K562 (cell line): ENCODE measurements at regions not wholly inside any gene's neighbourhood (a gene's known extent, or its start where the extent isn't known, plus 50 kb on each side); places are given as distances from the start of the nearest gene placed in this dataset.

ENCODE experiments used
- C11orf30 ChIP-seq: fragments of 450-650 bp; IDR thresholded peaks from 2 replicates; pipeline ENCODE4 v1.6.1; 2016; ENCODE audit warnings: low read depth, mild to moderate bottlenecking
- ETV6 ChIP-seq, 3 experiments: fragments of 150-350 bp in 1 of 3; sonication (generic) in 1 of 3; formaldehyde crosslinking in 1 of 3; IDR thresholded peaks; 2 replicates each; pipeline versions ENCODE4 v1.6.1 to v1.8.0; 2014 to 2022; ENCODE audit warnings: borderline replicate concordance in 2 of 3, low read depth in 2 of 3, antibody characterized with exemption in 1 of 3, low read length in 1 of 3, mild to moderate bottlenecking in 1 of 3, missing genetic modification reagents in 1 of 3
- FOSL1 ChIP-seq: fragments of 200-800 bp; sonication (Bioruptor generic); conservative IDR thresholded peaks from 2 replicates; pipeline ENCODE4 v1.6.1; 2016; ENCODE audit warnings: missing genetic modification characterization, missing compliant biosample characterization
- HNRNPH1 ChIP-seq: fragments of 200-400 bp; formaldehyde crosslinking; optimal IDR thresholded peaks from 2 replicates; pipeline ENCODE3; 2017; ENCODE audit warnings: low read depth, mild to moderate bottlenecking, low read length, moderate library complexity
- MXI1 ChIP-seq: IDR thresholded peaks from 2 replicates; pipeline ENCODE4 v1.6.1; 2011; ENCODE audit warnings: low read depth, mild to moderate bottlenecking, improper control_type of control experiment, low read length
- PHF8 ChIP-seq: fragments of 200-600 bp; sonication (generic); IDR thresholded peaks from 2 replicates; pipeline ENCODE4 v1.6.1; 2012; ENCODE audit warnings: mixed run types, mild to moderate bottlenecking, inconsistent platforms, low read length, moderate library complexity, borderline replicate concordance
- PHTF2 ChIP-seq: fragments of 250-450 bp; sonication (Bioruptor Pico); IDR thresholded peaks from 2 replicates; pipeline ENCODE4 v1.5.0; 2021; ENCODE audit warnings: mild to moderate bottlenecking
- POLR2A ChIP-seq: fragments of 450-650 bp; conservative IDR thresholded peaks from 2 replicates; pipeline ENCODE4 v1.6.1; 2016
- ZFP30 ChIP-seq: fragments of 250-450 bp; sonication (Bioruptor Pico); IDR thresholded peaks from 2 replicates; pipeline ENCODE4 v1.8.0; 2022; ENCODE audit warnings: moderate library complexity, mild to moderate bottlenecking, inconsistent platforms, borderline replicate concordance
- ZFX ChIP-seq: sonication (generic); formaldehyde crosslinking; IDR thresholded peaks from 2 replicates; pipeline ENCODE4 v1.8.0; 2022; ENCODE audit warnings: mild to moderate bottlenecking, missing genetic modification reagents, moderate library complexity
- TF ChIP-seq, protein P1 (sequence below), 2 experiments: fragments of 450-650 bp in 1 of 2; sonication (generic) in 1 of 2; formaldehyde crosslinking in 1 of 2; IDR thresholded peaks; 2 replicates each; pipeline versions ENCODE4 v1.7.1 to v1.9.0; 2016 to 2022; ENCODE audit warnings: inconsistent platforms in 1 of 2, mild to moderate bottlenecking in 1 of 2, missing genetic modification reagents in 1 of 2

- TF ChIP-seq MXI1 (no peak), C11orf30 (no peak), ZFP30 (CRISPR knock-in tag) (no peak), HNRNPH1 (no peak), PHTF2 (no peak), FOSL1 (tag) (no peak), PHF8 (no peak), POLR2A (no peak), ETV6 (IDR thresholded peaks at IDR 0.05; ENCODE audit: borderline replicate concordance in 1 of 2, low read depth in 2 of 2, low read length in 1 of 2) (no peak), ETV6 (CRISPR knock-in tag; IDR thresholded peaks at IDR 0.05; ENCODE audit: borderline replicate concordance) (no peak), ZFX (CRISPR knock-in tag) (no peak)
- TF ChIP-seq, protein P1, sequence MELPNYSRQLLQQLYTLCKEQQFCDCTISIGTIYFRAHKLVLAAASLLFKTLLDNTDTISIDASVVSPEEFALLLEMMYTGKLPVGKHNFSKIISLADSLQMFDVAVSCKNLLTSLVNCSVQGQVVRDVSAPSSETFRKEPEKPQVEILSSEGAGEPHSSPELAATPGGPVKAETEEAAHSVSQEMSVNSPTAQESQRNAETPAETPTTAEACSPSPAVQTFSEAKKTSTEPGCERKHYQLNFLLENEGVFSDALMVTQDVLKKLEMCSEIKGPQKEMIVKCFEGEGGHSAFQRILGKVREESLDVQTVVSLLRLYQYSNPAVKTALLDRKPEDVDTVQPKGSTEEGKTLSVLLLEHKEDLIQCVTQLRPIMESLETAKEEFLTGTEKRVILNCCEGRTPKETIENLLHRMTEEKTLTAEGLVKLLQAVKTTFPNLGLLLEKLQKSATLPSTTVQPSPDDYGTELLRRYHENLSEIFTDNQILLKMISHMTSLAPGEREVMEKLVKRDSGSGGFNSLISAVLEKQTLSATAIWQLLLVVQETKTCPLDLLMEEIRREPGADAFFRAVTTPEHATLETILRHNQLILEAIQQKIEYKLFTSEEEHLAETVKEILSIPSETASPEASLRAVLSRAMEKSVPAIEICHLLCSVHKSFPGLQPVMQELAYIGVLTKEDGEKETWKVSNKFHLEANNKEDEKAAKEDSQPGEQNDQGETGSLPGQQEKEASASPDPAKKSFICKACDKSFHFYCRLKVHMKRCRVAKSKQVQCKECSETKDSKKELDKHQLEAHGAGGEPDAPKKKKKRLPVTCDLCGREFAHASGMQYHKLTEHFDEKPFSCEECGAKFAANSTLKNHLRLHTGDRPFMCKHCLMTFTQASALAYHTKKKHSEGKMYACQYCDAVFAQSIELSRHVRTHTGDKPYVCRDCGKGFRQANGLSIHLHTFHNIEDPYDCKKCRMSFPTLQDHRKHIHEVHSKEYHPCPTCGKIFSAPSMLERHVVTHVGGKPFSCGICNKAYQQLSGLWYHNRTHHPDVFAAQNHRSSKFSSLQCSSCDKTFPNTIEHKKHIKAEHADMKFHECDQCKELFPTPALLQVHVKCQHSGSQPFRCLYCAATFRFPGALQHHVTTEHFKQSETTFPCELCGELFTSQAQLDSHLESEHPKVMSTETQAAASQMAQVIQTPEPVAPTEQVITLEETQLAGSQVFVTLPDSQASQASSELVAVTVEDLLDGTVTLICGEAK (IDR thresholded peaks at IDR 0.05): no peak
- TF ChIP-seq, protein P1 (CRISPR knock-in tag; IDR thresholded peaks at IDR 0.05): no peak
These were observed 601.4 kb upstream of the IGFBP3 start for GRCh38 chr7:46522354-46522906.
